DOHH2 (cell line): ENCODE measurements at regions not wholly inside any gene's neighbourhood (a gene's known extent, or its start where the extent isn't known, plus 50 kb on each side); places are given as distances from the start of the nearest gene placed in this dataset.

Experiments used
- H3F3A ChIP-seq: fragments of 200-600 bp; sonication (generic), shearing (Covaris generic); 2 replicates; pipeline ENCODE4 v1.6.0; 2016; ENCODE audit warnings: antibody characterized with exemption, mild to moderate bottlenecking; ENCODE audit not compliant: control insufficient read depth, insufficient read depth
- H3K27ac ChIP-seq: fragments of 200-600 bp; sonication (generic); 2 replicates; pipeline ENCODE4 v1.5.1; 2014; ENCODE audit warnings: low read depth, mild to moderate bottlenecking, low read length, moderate library complexity
- H3K27me3 ChIP-seq: fragments of 200-600 bp; sonication (generic); 2 replicates; pipeline ENCODE4 v1.6.1; 2014; ENCODE audit warnings: mild to moderate bottlenecking, low read length, mixed read lengths; ENCODE audit not compliant: control insufficient read depth
- H3K36me3 ChIP-seq: fragments of 200-600 bp; sonication (generic); 2 replicates; pipeline ENCODE4 v1.6.1; 2014; ENCODE audit warnings: mild to moderate bottlenecking, low read length, moderate library complexity, mixed read lengths; ENCODE audit not compliant: control insufficient read depth
- H3K4me1 ChIP-seq: fragments of 200-600 bp; sonication (generic); 2 replicates; pipeline ENCODE4 v1.6.1; 2014; ENCODE audit warnings: mild to moderate bottlenecking, low read length, mixed read lengths; ENCODE audit not compliant: control insufficient read depth
- H3K4me2 ChIP-seq: fragments of 200-600 bp; sonication (generic); 2 replicates; pipeline ENCODE4 v1.6.0; 2014; ENCODE audit warnings: mild to moderate bottlenecking, low read length, moderate library complexity
- H3K4me3 ChIP-seq: fragments of 200-600 bp; sonication (generic); 2 replicates; pipeline ENCODE4 v1.5.1; 2014; ENCODE audit warnings: mild to moderate bottlenecking, low read length, mixed read lengths
- H3K79me2 ChIP-seq: fragments of 200-600 bp; sonication (generic); 2 replicates; pipeline ENCODE4 v1.6.1; 2014; ENCODE audit warnings: mild to moderate bottlenecking, low read length, mixed read lengths; ENCODE audit not compliant: control insufficient read depth
- H3K9me2 ChIP-seq: fragments of 200-600 bp; sonication (generic); replicated peaks from 2 replicates; pipeline ENCODE4 v1.6.1; 2014; ENCODE audit warnings: mild to moderate bottlenecking, low read length, mixed read lengths; ENCODE audit not compliant: control insufficient read depth
- H3K9me3 ChIP-seq: fragments of 200-600 bp; sonication (generic); 2 replicates; pipeline ENCODE4 v1.6.1; 2014; ENCODE audit warnings: antibody characterized with exemption, low read length, mixed read lengths; ENCODE audit not compliant: control insufficient read depth, insufficient read depth
- H4K20me1 ChIP-seq: fragments of 200-600 bp; sonication (generic); 2 replicates; pipeline ENCODE4 v1.6.0; 2014; ENCODE audit warnings: low read depth, mild to moderate bottlenecking, antibody characterized with exemption, low read length, moderate library complexity; ENCODE audit not compliant: control insufficient read depth, insufficient read depth
- CTCF ChIP-seq: fragments of 200-600 bp; sonication (generic); IDR thresholded peaks from one replicate; pipeline ENCODE4 v1.5.1; 2014; ENCODE audit warnings: antibody characterized with exemption, mild to moderate bottlenecking, low read depth, low read length; ENCODE audit not compliant: poor library complexity, severe bottlenecking
- EZH2phosphoT487 ChIP-seq: fragments of 200-600 bp; sonication (generic); IDR thresholded peaks from 2 replicates; pipeline ENCODE4 v1.6.1; 2017; ENCODE audit warnings: borderline replicate concordance, mild to moderate bottlenecking, antibody characterized with exemption, low read length, moderate library complexity, mixed read lengths

- no peak for TF ChIP-seq CTCF
- peaks cover 2% of the 10 kb centered on the region; the same call in 1 of the 2 replicates for H3K9me2 ChIP-seq
- no peaks in the 10 kb centered on the region for H3K27me3 ChIP-seq
- no peaks in the 10 kb centered on the region for H3F3A ChIP-seq
- H3K4me2 ChIP-seq: no peak overlapping the region
- no peaks in the 10 kb centered on the region for H3K36me3 ChIP-seq
- H4K20me1 ChIP-seq: no peaks in the 10 kb centered on the region
- no peak overlapping the region for H3K27ac ChIP-seq
- H3K79me2 ChIP-seq: no peaks in the 10 kb centered on the region
- no peak overlapping the region for H3K4me3 ChIP-seq
- H3K9me3 ChIP-seq: no peaks in the 10 kb centered on the region
- no peaks in the 10 kb centered on the region for H3K4me1 ChIP-seq
Measured at GRCh38 chr1:79646880-79647279, 640.4 kb upstream of the ADGRL4 start.

GRCh38 chr1:79638382-79638781 lies 631.9 kb upstream of the ADGRL4 start:
- H3K79me2 ChIP-seq: no peaks in the 10 kb centered on the region
- no peak overlapping the region for H3K27ac ChIP-seq
- TF ChIP-seq EZH2phosphoT487 (no peak), CTCF (no peak)
- no peaks in the 10 kb centered on the region for H3K36me3 ChIP-seq
- H3K4me2 ChIP-seq: no peak overlapping the region
- no peaks in the 10 kb centered on the region for H3K9me3 ChIP-seq
- no peaks in the 10 kb centered on the region for H3F3A ChIP-seq
- H3K4me1 ChIP-seq: no peaks in the 10 kb centered on the region
- no peaks in the 10 kb centered on the region for H3K27me3 ChIP-seq
- H3K9me2 ChIP-seq: no peaks in the 10 kb centered on the region
- no peak overlapping the region for H3K4me3 ChIP-seq
- H4K20me1 ChIP-seq: no peaks in the 10 kb centered on the region

GRCh38 chr1:79633456-79633855 lies 626.9 kb upstream of the ADGRL4 start:
- H3K4me2 ChIP-seq: no peak overlapping the region
- 0 out of 2 replicates have a peak, but pooled peaks cover 3% of the 10 kb centered on the region for H3K4me1 ChIP-seq

More at GRCh38 chr1:79633456-79633855, 626.9 kb upstream of the ADGRL4 start:
- Histone ChIP-seq H3K27ac (no peak overlapping the region), H3K36me3 (no peaks in the 10 kb centered on the region), H3F3A (no peaks in the 10 kb centered on the region), H3K9me3 (no peaks in the 10 kb centered on the region), H3K9me2 (no peaks in the 10 kb centered on the region), H3K27me3 (no peaks in the 10 kb centered on the region), H4K20me1 (no peaks in the 10 kb centered on the region), H3K4me3 (no peak overlapping the region), H3K79me2 (no peaks in the 10 kb centered on the region)
- TF ChIP-seq EZH2phosphoT487 (no peak), CTCF (no peak)
